ENCODE measurements at regions not wholly inside any gene's neighbourhood (a gene's known extent, or its start where the extent isn't known, plus 50 kb on each side); places are given as distances from the start of the nearest gene placed in this dataset.
"Not testable (repeated sequence)": the region's sequence is repeated elsewhere in the genome, so short reads cannot be mapped to it uniquely, and the experiment has no call there.

GRCh38 chr1:5611851-5612250, 380.4 kb downstream of the NPHP4 start:
- H3K4me3 ChIP-seq (ENCODE audit: low read depth, low read length), result no peak overlapping the region
- no peak for DNase-seq (ENCODE audit: low read depth)
- TF ChIP-seq CTCF (IDR thresholded peaks at IDR 0.05; ENCODE audit: control insufficient read depth, extremely low read depth, insufficient read depth), result no peak

GRCh38 chr1:5611431-5611830, 380.8 kb downstream of the NPHP4 start:
- no peak overlapping the region for H3K4me3 ChIP-seq (ENCODE audit: low read depth, low read length)
- no peak for DNase-seq (ENCODE audit: low read depth)
- TF ChIP-seq CTCF (IDR thresholded peaks at IDR 0.05; ENCODE audit: control insufficient read depth, extremely low read depth, insufficient read depth), result no peak

- DNase-seq (ENCODE audit: low read depth), result no peak
- no peak for TF ChIP-seq CTCF (IDR thresholded peaks at IDR 0.05; ENCODE audit: control insufficient read depth, extremely low read depth, insufficient read depth)
- no peak overlapping the region for H3K4me3 ChIP-seq (ENCODE audit: low read depth, low read length)
These were observed 381.8 kb downstream of the NPHP4 start for GRCh38 chr1:5610432-5610831.

- no peak for TF ChIP-seq CTCF (IDR thresholded peaks at IDR 0.05; ENCODE audit: control insufficient read depth, extremely low read depth, insufficient read depth)
- DNase-seq (ENCODE audit: low read depth), result no peak
These were observed 388.7 kb downstream of the NPHP4 start for GRCh38 chr1:5603353-5604104.

GRCh38 chr1:5602718-5603117, 389.5 kb downstream of the NPHP4 start:
- H3K4me3 ChIP-seq (ENCODE audit: low read depth, low read length); DNase-seq (ENCODE audit: low read depth): not testable (repeated sequence)

More at GRCh38 chr1:5603353-5604104, 388.7 kb downstream of the NPHP4 start:
- no peak overlapping the region for H3K4me3 ChIP-seq (ENCODE audit: low read depth, low read length)

- no peak for DNase-seq (ENCODE audit: low read depth)
- TF ChIP-seq CTCF (IDR thresholded peaks at IDR 0.05; ENCODE audit: control insufficient read depth, extremely low read depth, insufficient read depth), result no peak
- no peak overlapping the region for H3K4me3 ChIP-seq (ENCODE audit: low read depth, low read length)
These were observed 390.7 kb downstream of the NPHP4 start for GRCh38 chr1:5601516-5601915.

GRCh38 chr1:5599541-5599940, 392.7 kb downstream of the NPHP4 start:
- no peak overlapping the region for H3K4me3 ChIP-seq (ENCODE audit: low read depth, low read length)
- no peak for TF ChIP-seq CTCF (IDR thresholded peaks at IDR 0.05; ENCODE audit: control insufficient read depth, extremely low read depth, insufficient read depth)
- DNase-seq (ENCODE audit: low read depth), result no peak
